CD4-positive, CD25-positive, alpha-beta regulatory T cell (primary cell): ENCODE measurements at regions not wholly inside any gene's neighbourhood (a gene's known extent, or its start where the extent isn't known, plus 50 kb on each side); places are given as distances from the start of the nearest gene placed in this dataset.
"Not testable (repeated sequence)": the region's sequence is repeated elsewhere in the genome, so short reads cannot be mapped to it uniquely, and the experiment has no call there.

Experiments used
- ATAC-seq, 2 donors: fragments of 150-1000 bp; cut with Tn5 transposase; one replicate each; pipeline ENCODE4 v1.10.0; 2021; ENCODE audit warnings: low read depth in 2 of 2, moderate number of reproducible peaks in 2 of 2, moderate library complexity in 1 of 2
- DNase-seq, 3 donors: peaks; one replicate each; pipeline versions ENCODE4 v3.0.0 to v3.0.0-alpha.2; 2012 to 2022; ENCODE audit warnings: mixed read lengths in 1 of 3
- H3K27ac ChIP-seq: one replicate; pipeline ENCODE4 v1.7.0; 2013; ENCODE audit warnings: mild to moderate bottlenecking, low read length; ENCODE audit not compliant: insufficient read depth, poor library complexity, severe bottlenecking
- H3K27me3 ChIP-seq: one replicate; pipeline ENCODE4 v1.7.0; 2013; ENCODE audit warnings: low read length; ENCODE audit not compliant: control insufficient read depth, insufficient read depth
- H3K36me3 ChIP-seq: one replicate; pipeline ENCODE4 v1.7.0; 2013; ENCODE audit warnings: mild to moderate bottlenecking, low read length, moderate library complexity; ENCODE audit not compliant: control insufficient read depth, insufficient read depth
- H3K4me1 ChIP-seq: 2 replicates; pipeline ENCODE4 v1.7.0; 2013; ENCODE audit warnings: mild to moderate bottlenecking, low read length; ENCODE audit not compliant: insufficient read depth, control insufficient read depth, poor library complexity, severe bottlenecking
- H3K4me3 ChIP-seq: one replicate; pipeline ENCODE4 v1.7.0; 2013; ENCODE audit warnings: low read depth, mild to moderate bottlenecking, low read length, moderate library complexity
- H3K9me3 ChIP-seq, 2 experiments: 1 replicate in 1 of 2; 2 replicates in 1 of 2; pipeline ENCODE4 v1.7.0; 2013; ENCODE audit warnings: low read length in 2 of 2, mild to moderate bottlenecking in 1 of 2, moderate library complexity in 1 of 2; ENCODE audit not compliant: control insufficient read depth in 2 of 2
- H3K27ac Mint-ChIP-seq, 3 donors: one replicate each; pipeline ENCODE4 v1.8.0; 2020 to 2022; ENCODE audit warnings: mild to moderate bottlenecking in 3 of 3, mixed read lengths in 3 of 3, moderate library complexity in 2 of 3
- H3K27me3 Mint-ChIP-seq: one replicate; pipeline ENCODE4 v1.8.0; 2022; ENCODE audit warnings: mild to moderate bottlenecking, mixed read lengths
- H3K36me3 Mint-ChIP-seq: one replicate; pipeline ENCODE4 v1.8.0; 2020; ENCODE audit warnings: mixed read lengths
- H3K4me1 Mint-ChIP-seq, 4 donors: one replicate each; pipeline ENCODE4 v1.8.0; 2020 to 2022; ENCODE audit warnings: mixed read lengths in 4 of 4, mild to moderate bottlenecking in 1 of 4
- H3K4me3 Mint-ChIP-seq, 4 donors: one replicate each; pipeline ENCODE4 v1.8.0; 2020 to 2022; ENCODE audit warnings: mild to moderate bottlenecking in 4 of 4, mixed read lengths in 4 of 4, moderate library complexity in 3 of 4
- H3K9me3 Mint-ChIP-seq, 7 donors: one replicate each; pipeline ENCODE4 v1.8.0; 2020 to 2022; ENCODE audit warnings: mixed read lengths in 7 of 7, mild to moderate bottlenecking in 3 of 7, moderate library complexity in 2 of 7

DNA sequence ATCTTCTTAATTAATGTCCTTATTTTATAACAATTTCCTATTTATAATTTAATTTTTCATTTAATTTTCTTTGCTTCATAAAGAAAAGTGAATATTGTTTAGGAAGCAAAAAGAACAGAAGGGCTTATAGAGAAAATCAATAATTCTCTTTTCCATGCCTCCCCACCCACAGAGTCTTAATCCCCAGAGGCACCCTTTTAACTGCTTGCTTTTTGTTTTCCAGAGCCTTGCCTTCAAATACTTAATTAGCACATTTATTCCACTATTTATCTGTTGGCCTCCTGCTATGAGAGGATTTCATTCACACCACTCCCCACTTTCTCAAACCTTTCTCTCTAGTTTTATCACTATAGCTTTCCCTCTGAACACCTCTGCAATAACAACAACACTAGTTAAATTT, 373.6 kb downstream of the MBD2 start:
- no peak for DNase-seq
- Mint-ChIP-seq H3K27ac (no peak overlapping the region), H3K27me3 (peaks cover 5% of the 10 kb centered on the region), H3K9me3 (peaks cover 0 to 12% (median 3%) of the 10 kb centered on the region in 7 donors), H3K4me1 (no peaks in the 10 kb centered on the region), H3K4me3 (no peak overlapping the region), H3K36me3 (no peaks in the 10 kb centered on the region)
- no peaks in the 10 kb centered on the region for H3K27me3 ChIP-seq
- H3K9me3 ChIP-seq: no peaks in the 10 kb centered on the region
- H3K4me3 ChIP-seq: no peak overlapping the region
- H3K36me3 ChIP-seq: no peaks in the 10 kb centered on the region
- no peak overlapping the region for H3K27ac ChIP-seq
- no peak for ATAC-seq
- no peaks in the 10 kb centered on the region for H3K4me1 ChIP-seq

DNA sequence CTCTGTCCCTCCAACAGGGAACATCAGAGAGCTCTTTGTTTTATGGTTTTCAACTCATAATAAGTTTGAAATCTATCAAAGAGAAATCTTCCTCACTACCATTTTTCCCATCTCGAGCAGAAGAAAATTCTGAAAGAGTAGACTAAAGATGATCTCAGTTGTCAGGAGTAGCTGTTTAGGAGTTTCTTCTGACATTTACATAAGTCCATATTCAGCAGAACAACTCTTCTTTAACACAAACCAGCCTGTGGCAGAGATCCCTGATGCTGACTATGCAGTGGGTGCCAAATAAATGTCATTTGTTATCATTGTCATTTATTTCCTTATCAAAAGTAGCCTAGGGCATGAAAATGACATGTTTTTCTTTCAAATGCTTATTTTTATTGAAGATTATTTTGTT, 380.7 kb downstream of the MBD2 start:
- H3K9me3 ChIP-seq: no peaks in the 10 kb centered on the region
- H3K36me3 ChIP-seq: no peaks in the 10 kb centered on the region
- DNase-seq: no peak
- H3K9me3 Mint-ChIP-seq: peaks cover 0 to 6% (median 2%) of the 10 kb centered on the region in 7 donors
- H3K27me3 ChIP-seq: no peaks in the 10 kb centered on the region
- H3K4me1 Mint-ChIP-seq: no peaks in the 10 kb centered on the region
- no peak overlapping the region for H3K4me3 ChIP-seq
- H3K27me3 Mint-ChIP-seq: no peaks in the 10 kb centered on the region
- no peak overlapping the region for H3K27ac ChIP-seq
- H3K27ac Mint-ChIP-seq: no peak overlapping the region
- no peak overlapping the region for H3K4me3 Mint-ChIP-seq
- no peaks in the 10 kb centered on the region for H3K36me3 Mint-ChIP-seq
- no peak for ATAC-seq
- no peaks in the 10 kb centered on the region for H3K4me1 ChIP-seq

DNA sequence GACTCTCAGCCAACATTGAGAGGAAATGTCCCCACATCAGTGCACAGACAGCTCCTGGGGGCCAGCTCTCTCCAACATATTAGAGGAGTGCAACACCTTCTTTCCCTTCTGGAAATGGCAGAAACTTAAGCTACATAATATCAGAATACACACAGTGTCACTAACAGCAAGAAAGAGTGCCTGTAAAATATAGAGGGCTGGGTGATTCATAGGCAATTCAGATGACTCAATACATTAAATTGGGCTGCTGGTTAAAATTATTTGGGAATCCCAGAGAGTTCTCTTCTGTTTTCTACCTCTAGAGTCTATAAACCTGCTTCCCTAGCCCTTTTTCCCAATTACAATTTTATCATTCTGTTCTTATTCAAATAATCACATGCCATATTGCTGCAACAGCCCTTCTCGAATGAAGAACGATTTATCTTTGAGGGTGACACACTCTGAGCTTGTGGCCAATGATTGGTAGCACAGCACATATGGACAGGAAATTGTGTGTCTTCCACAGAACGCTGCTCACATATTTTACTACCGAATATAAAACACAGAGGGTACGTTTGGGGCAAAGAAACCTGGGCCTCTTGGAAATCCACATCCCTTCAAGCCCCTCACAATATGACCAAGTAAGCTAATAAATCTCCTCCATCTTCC, 381.2 kb downstream of the MBD2 start:
- H3K36me3 ChIP-seq: no peaks in the 10 kb centered on the region
- Mint-ChIP-seq H3K4me1 (no peaks in the 10 kb centered on the region), H3K36me3 (no peaks in the 10 kb centered on the region), H3K27me3 (no peaks in the 10 kb centered on the region), H3K4me3 (no peak overlapping the region), H3K9me3 (peaks cover 0 to 6% (median 3%) of the 10 kb centered on the region in 7 donors), H3K27ac (no peak overlapping the region)
- ATAC-seq (no peak), DNase-seq (no peak)
- no peaks in the 10 kb centered on the region for H3K27me3 ChIP-seq
- H3K4me3 ChIP-seq: no peak overlapping the region
- H3K27ac ChIP-seq: no peak overlapping the region
- H3K9me3 ChIP-seq: no peaks in the 10 kb centered on the region
- H3K4me1 ChIP-seq: no peaks in the 10 kb centered on the region

DNA sequence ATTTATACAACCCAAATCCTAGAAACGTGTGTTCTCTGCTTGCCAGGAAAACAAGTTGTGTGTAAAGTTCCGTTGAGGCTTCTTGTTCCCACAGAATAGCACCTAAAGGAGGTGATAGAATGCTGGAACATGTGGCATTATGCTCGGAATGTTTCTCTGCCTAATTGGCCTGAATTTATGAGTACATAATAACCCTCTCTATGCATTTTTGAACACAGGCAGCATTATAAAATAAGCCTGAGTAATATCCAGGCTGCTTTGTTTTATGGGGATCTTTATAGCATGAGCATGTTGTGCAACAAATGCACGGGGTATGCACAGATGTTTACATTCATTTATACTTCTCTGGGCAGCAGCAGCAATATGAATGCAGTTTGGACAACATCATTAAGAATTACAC, 385.7 kb downstream of the MBD2 start:
- Mint-ChIP-seq H3K27me3 (no peaks in the 10 kb centered on the region), H3K9me3 (peaks cover 0 to 11% (median 5%) of the 10 kb centered on the region in 7 donors), H3K4me1 (no peaks in the 10 kb centered on the region), H3K36me3 (no peaks in the 10 kb centered on the region), H3K4me3 (no peak overlapping the region), H3K27ac (no peak overlapping the region)
- peaks cover 2 to 8% of the 10 kb centered on the region in 2 experiments for H3K9me3 ChIP-seq
- H3K4me1 ChIP-seq: no peaks in the 10 kb centered on the region
- H3K4me3 ChIP-seq: no peak overlapping the region
- H3K27me3 ChIP-seq: no peaks in the 10 kb centered on the region
- no peak overlapping the region for H3K27ac ChIP-seq
- H3K36me3 ChIP-seq: no peaks in the 10 kb centered on the region
- DNase-seq (no peak), ATAC-seq (no peak)

DNA sequence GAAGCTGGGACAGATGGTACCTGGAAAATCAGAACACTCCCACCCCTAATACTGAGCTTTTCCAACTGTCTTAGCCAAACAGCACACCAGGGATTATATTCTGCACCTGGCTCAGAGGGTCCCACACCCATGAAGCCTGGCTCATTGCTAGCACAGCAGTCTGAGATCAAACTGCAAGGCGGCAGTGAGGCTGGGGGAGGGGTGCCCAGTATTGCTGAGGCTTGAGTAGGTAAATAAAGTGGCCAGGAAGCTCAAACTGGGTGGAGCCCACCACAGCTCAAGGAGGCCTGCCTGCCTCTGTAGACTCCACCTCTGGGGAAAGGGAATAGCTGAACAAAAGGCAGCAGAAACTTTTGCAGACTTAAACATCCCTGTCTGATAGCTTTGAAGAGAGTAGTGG, 403.3 kb downstream of the MBD2 start:
- not testable (repeated sequence) for H3K36me3 Mint-ChIP-seq

DNA sequence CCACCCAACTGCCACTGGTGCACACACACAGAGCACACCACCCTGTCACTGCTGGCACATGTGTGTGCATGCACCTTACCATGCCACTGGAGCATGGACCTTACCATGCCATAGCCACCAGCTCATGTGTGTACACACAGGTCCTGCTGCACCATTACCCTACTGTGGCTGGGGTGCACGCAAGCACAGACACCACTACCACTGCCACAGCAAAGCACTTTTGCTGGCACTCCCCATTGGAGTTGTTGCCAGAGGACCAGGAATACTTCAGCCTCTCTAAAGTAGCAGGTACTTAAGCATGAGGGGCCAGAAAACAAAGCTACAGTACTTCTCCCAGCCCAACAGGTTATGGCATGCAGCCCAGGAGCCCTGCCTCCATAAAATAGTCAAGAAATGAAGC, 404.8 kb downstream of the MBD2 start:
- Mint-ChIP-seq H3K36me3 (no peaks in the 10 kb centered on the region), H3K9me3 (peaks cover 0 to 16% (median 8%) of the 10 kb centered on the region in 7 donors), H3K27me3 (no peaks in the 10 kb centered on the region), H3K27ac (peak overlapping the region in 1 of 3 donors; percentile 22), H3K4me1 (no peaks in the 10 kb centered on the region), H3K4me3 (no peak overlapping the region)
- Histone ChIP-seq H3K36me3 (no peaks in the 10 kb centered on the region), H3K27ac (no peak overlapping the region), H3K4me3 (no peak overlapping the region), H3K4me1 (no peaks in the 10 kb centered on the region), H3K9me3 (no peaks in the 10 kb centered on the region), H3K27me3 (no peaks in the 10 kb centered on the region)
- ATAC-seq (no peak), DNase-seq (no peak)

More for the DNA sequence above, 403.3 kb downstream of the MBD2 start:
- H3K27ac ChIP-seq, H3K4me3 ChIP-seq, ATAC-seq, H3K27me3 ChIP-seq, H3K4me3 Mint-ChIP-seq, H3K4me1 ChIP-seq, H3K27ac Mint-ChIP-seq, DNase-seq, H3K27me3 Mint-ChIP-seq, H3K36me3 ChIP-seq, H3K4me1 Mint-ChIP-seq, H3K9me3 ChIP-seq: not testable (repeated sequence)
- H3K9me3 Mint-ChIP-seq: peaks cover 2 to 16% (median 9%) of the 10 kb centered on the region in 7 donors

DNA sequence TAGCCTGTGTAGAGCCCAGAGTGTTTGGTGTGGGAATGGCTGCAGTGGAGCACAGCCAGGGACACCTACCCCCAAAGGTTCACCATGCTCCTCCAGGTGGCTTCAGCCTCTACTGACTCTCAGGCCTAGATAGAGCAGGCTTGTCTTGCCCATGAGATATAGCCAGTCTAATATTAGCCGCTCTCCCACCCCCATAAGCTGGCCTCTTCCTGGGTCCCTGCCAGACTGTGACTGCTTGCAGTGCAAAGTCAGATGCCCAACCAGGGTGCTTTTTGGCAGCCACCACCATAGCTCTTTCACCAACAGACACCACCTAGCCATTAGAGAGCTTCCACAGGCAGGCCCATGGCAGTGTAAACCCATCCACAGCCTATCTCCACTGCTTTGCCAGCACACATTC, 405.3 kb downstream of the MBD2 start:
- Mint-ChIP-seq H3K4me1 (no peaks in the 10 kb centered on the region), H3K27ac (no peak overlapping the region), H3K4me3 (no peak overlapping the region), H3K27me3 (no peaks in the 10 kb centered on the region), H3K36me3 (no peaks in the 10 kb centered on the region), H3K9me3 (peaks cover 0 to 16% (median 8%) of the 10 kb centered on the region in 7 donors)
- Histone ChIP-seq H3K27ac (no peak overlapping the region), H3K27me3 (no peaks in the 10 kb centered on the region), H3K9me3 (no peaks in the 10 kb centered on the region), H3K36me3 (no peaks in the 10 kb centered on the region), H3K4me3 (no peak overlapping the region), H3K4me1 (no peaks in the 10 kb centered on the region)
- no peak for DNase-seq
- ATAC-seq: no peak
